ENCODE measurements at regions not wholly inside any gene's neighbourhood (a gene's known extent, or its start where the extent isn't known, plus 50 kb on each side); places are given as distances from the start of the nearest gene placed in this dataset.
"Not testable (repeated sequence)": the region's sequence is repeated elsewhere in the genome, so short reads cannot be mapped to it uniquely, and the experiment has no call there.

DNA sequence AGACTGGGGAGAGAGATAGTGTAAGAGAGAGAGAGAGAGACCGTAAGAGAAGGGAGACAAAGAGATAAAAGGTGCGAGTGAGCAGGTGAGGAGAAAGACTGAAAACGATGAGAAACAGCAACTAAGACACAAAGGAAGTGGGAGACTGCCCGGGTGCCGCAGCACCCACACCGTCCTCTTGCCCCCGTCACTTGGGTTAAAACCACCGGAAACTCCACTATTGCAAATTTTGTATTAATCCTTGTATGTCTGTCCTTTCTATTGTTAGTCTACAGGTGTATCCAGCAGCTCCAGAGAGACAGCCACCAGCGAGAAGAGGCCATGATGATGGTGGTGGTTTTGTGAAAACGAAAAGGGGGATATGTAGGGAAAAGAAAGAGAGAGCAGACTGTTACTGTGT, 96.8 kb downstream of the ART5 start:
- not testable (repeated sequence) for TF ChIP-seq EZH2 (IDR thresholded peaks at IDR 0.05); POLR2AphosphoS5 (IDR thresholded peaks at IDR 0.05; ENCODE audit: borderline replicate concordance, low read depth, low read length); FOXP2 (optimal IDR thresholded peaks at IDR 0.05; ENCODE audit: control extremely low read depth, extremely low read length, insufficient read depth)
